Nucleus accumbens (tissue), 56 donors: ENCODE measurements at regions not wholly inside any gene's neighbourhood (a gene's known extent, or its start where the extent isn't known, plus 50 kb on each side); places are given as distances from the start of the nearest gene placed in this dataset.
A peak's percentile ranks its signal among the peaks of the same experiment; 100 is the strongest.

Experiments
- DNase-seq, 56 donors: peaks; one replicate each; lab custom pipeline; 2025; lab: John Stamatoyannopoulos, UW

GRCh38 chr14:86015511-86015910, 485.6 kb downstream of the FLRT2 start:
- DNase-seq: no peak

- DNase-seq: no peak
Observed at GRCh38 chr14:86013641-86014040, 483.7 kb downstream of the FLRT2 start.

DNA sequence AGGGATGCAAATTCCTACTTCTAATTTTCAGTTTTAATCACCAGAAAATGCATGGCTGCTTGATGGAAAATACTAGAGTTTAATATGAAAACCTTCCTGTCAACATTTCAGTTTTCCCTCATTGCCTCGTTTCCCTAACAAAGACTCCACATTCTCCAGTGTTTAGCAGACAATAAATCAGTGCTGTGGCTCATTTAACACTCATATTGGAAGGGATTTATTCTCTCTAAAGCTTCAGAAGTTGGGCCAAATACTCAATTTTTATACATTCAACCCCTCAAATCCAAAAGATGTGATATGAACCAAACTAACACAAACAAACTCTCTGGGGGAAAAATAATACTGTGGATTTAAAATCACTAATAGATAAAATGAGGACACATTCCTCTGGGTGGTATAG, 482.5 kb downstream of the FLRT2 start:
- DNase-seq: no peak

- DNase-seq: no peak
Observed at GRCh38 chr14:86003998-86004397, 474.1 kb downstream of the FLRT2 start.

DNA sequence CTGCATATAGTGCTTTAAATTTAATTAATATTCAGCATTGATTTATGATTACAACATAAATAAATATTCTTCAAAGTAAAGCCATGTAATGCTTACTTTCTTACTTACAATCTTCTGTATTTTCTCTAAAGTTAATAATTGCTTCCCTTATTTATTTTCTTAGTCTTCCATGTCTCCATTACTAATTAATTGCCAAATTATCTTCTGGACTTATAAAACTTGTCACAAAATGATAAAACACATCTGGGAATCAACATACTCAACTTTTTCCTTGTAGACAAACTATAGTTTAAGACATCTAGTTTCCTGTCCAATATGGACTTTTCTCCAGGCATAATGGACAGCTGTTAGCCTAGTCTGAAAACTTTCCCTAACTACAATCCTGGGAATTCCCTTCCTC, 466.6 kb downstream of the FLRT2 start:
- no peak for DNase-seq

DNA sequence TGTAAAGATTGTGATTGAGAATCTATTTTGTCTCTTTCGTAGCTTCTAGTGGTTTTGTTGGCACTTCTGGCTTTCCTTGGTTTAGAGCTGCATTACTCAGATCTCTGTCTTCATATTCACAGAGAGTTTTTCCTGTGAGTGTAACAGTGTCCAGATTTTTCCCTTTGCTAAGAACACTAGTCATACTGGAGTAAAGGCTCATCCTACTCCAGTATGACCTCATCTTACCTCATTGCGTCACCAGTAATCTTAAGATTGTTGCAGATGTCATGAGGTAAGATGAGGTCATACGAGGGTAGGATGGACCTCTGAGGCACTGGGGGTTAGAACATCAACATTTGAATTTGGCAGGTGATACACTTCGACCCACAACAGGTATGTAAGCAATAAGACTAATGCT, 461.2 kb downstream of the FLRT2 start:
- DNase-seq: no peak

GRCh38 chr14:85987907-85988306, 458.0 kb downstream of the FLRT2 start:
- no peak for DNase-seq

DNA sequence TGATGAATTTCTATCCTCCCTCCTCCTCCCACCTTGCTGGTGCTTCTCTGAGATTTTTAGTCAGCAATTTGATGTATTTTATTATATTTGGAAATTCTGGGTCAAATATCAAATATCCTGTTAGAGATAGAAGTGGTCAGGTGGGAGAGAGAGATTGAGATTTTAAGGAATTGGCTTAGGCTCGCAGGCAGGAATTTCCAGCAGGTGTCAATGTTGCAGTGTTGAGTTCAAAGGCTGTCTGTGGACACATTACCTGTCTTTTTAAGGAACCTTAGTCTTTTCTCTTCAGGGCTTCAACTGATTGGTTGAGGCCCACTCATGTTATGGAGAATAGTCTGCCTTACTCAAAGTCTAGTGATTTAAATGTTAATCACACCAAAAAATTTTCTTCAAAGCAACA, 457.3 kb downstream of the FLRT2 start:
- DNase-seq: no peak

GRCh38 chr14:85978582-85979250, 448.8 kb downstream of the FLRT2 start:
- DNase-seq: no peak

DNA sequence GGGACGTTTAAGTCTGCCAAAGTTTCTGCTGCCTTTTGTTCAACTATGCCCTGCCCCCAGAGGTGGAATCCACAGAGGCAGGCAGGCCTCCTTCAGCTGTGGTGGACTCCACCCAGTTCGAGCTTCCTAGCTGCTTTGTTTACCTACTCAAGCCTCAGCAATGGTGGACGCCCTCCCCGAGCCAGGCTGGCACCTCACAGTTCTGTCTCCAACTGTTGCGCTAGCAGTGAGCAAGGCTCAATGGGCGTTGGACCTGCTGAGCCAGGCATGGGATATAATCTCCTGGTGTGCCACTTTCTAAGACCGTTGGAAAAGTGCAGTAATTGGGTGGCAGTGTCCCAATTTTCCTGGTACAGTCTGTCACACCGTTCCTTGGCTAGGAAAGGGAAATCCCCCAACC, 444.7 kb downstream of the FLRT2 start:
- DNase-seq: no peak

- no peak for DNase-seq
Observed at GRCh38 chr14:85963486-85963885, 433.5 kb downstream of the FLRT2 start.

GRCh38 chr14:85960756-85961155, 430.8 kb downstream of the FLRT2 start:
- DNase-seq: no peak

DNA sequence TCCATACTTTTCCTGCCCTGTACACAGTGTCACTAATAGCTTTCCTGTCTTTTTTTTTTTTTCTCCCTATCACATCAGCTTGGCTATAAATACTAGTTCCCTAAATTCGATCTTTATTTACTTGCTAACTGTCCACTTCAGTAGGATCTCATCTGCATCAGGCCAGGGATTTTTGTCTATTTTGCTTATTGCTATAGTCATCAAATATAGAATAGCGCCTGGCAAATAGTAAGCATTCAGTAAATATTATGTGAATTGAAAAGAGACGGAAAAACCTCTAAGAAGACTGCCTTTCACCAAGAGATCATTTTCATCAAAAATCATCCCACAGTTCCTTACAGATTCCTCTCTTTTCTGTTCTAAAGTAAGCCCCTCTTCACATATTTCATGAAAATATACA, 429.1 kb downstream of the FLRT2 start:
- no peak for DNase-seq

- DNase-seq: no peak
Observed at GRCh38 chr14:85958069-85958468, 428.1 kb downstream of the FLRT2 start.

DNA sequence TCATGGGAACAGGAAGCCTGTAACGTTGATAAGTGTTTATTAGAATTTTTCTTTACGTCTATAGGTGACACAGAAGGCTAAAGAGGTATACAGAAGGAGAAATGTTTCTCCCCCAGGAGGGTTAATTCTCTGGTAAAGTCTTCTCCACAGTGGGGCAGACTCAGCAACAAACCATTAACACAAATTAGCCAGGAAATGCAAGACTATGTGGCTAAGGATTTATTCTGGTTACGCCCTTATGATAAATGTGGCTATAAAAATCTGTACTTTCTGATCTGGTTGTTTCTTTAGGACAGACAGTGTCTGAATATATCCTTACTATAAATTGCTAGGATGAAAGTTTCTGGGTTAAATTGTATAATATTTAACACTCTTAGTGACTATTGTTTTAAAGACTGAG, 423.3 kb downstream of the FLRT2 start:
- no peak for DNase-seq

DNA sequence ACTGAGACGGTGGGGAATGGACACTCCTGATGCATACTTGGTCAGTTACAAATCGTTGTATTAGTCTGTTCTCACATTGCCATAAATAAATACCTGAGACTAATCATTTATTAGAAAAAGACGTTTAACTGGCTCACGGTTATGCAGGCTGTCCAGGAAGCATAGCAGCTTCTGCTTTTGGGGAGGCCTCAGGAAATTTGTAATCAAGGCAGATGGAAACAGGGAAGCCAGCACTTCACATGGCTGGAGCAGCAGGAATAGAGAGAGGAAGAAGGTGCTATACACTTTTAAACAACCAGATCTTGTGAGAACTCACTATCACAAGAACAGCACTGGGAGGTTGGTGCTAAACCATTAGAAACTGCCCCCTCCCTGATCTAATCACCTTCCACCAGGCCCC, 418.2 kb downstream of the FLRT2 start:
- DNase-seq: no peak

DNA sequence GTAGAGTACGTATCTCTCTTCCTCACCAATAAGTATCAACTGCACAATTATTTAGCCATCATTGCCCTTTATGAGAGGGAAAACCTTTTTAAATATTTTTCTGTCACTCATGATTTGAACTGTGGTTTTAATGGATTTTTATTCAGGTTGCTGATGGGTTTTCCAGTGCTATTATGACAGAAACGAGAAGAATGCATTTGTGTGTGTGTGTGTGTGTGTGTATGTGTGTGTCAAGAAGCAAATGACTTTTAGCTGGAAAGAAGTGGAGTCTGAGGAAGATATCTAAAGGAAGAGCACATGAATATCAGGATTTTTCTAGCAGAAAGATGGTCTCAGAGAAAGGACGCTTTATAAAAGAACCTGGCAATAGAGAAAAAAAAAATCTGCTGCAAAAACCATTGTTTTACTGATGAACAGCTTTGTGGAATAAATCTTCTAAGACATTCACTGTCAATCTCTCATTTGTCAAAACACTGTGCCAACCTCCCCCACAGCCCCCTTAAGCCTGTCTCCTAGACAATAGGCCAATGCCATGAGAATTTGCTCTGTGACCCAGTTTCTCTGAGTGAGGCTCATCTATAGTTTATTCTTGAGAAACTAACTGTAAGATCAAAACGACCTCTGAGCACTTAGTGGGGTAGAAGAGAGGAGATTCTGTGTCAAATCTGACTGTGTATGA, 417.7 kb downstream of the FLRT2 start:
- DNase-seq: no peak

DNA sequence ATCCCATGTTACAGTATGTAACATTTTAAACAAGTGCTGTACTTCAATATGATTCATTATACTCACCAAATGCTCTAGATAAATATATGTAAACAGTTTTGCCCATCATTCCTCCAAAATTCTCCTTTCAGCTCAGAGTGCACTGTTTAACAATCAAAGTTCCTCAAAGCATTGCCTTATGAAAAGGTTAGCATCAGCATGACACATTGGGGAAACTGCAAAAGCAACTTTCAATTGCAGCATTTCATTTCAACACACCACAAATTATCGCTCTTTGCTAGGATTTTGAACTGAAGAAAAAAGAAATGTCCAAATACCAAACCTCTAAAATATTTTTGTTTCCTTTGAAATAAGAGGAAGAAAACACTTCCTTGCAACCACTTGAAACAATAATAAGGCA, 413.2 kb downstream of the FLRT2 start:
- no peak for DNase-seq

DNA sequence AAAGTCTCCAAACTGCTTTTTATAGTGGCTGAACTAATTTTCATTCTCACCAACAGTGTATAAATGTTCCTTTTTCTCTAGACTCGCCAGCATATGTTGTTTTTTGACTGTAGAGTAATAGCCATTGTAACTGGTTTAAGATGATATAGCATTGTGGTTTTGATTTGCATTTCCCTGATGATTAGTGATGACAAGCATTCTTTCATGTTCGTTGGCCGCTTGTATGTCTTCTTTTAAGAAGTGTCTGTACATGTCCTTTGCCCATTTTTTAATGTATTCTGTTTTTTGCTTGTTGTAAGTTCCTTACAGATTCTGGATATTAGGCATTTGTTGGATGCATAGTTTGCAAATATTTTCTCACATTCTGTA, 404.9 kb downstream of the FLRT2 start:
- no peak for DNase-seq

- DNase-seq: peak in 9 of 56 donors; percentile 3 to 21 (median 10)
Observed at GRCh38 chr14:85934123-85934885, 404.4 kb downstream of the FLRT2 start.

DNA sequence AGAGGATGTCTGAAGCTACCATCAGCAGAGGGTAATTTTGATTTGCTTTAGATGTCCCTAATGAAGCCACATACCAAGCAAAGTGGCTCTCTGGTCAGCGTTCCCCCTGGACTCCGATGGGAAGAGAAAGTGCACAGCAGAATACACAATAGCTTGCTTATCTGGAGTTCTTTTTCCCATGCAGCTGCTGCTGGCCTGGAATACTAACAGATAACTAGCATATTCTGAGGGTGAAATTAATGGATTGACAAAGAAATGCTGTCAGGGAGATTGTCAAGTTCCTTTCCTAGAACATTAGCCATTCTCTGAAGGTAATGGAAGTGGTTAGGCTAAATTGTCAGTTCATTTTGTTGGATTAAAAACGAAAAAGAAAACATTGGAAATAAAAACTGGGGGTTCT, 391.3 kb downstream of the FLRT2 start:
- DNase-seq: peak in 26 of 56 donors; percentile 1 to 55 (median 12)

DNA sequence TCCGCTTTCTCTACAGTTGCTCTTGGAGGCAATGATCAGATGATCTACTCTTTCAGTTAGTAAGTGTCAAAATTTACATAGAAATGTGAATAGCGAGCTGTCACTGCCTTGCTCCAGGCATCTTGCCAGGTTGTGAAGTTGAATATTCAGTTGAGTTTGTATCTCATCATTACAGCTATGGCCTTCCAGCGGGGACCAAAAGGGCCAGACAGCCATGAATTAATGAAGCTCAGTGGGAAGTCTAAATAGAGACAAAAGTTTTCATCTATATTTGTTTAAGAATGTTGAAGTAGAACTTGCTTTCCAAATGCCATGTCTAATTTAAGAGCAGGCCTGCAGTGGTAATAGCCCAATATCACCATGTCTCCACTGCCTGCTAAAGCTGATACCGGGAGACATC, 387.8 kb downstream of the FLRT2 start:
- peak in 18 of 56 donors; percentile 2 to 32 (median 11) for DNase-seq
